H1 (cell line): ENCODE measurements at regions not wholly inside any gene's neighbourhood (a gene's known extent, or its start where the extent isn't known, plus 50 kb on each side); places are given as distances from the start of the nearest gene placed in this dataset.

Experiments used
- CTCF ChIA-PET: fragments of 300-600 bp; sonication (Branson Sonifier 250); formaldehyde crosslinking; loops from one replicate; lab custom pipeline; 2021; ENCODE audit not compliant: partially characterized antibody; lab: Charles Lee
- POLR2A ChIA-PET: fragments of 300-600 bp; sonication (Branson Sonifier 250); formaldehyde crosslinking; loops from one replicate; lab custom pipeline; 2021; ENCODE audit warnings: inconsistent platforms; ENCODE audit not compliant: partially characterized antibody; lab: Charles Lee
- DNase-seq, 2 experiments: peaks; one replicate each; pipeline versions ENCODE4 v3.0.0 to v3.0.0-alpha.2; 2010 to 2022; ENCODE audit warnings: low spot score in 2 of 2, low read depth in 1 of 2, mixed read lengths in 1 of 2
- FAIRE-seq: peaks from 2 replicates; lab custom pipeline; 2011; peaks lifted over from hg19 to GRCh38; lab: Jason Lieb, UNC
- H2AFZ ChIP-seq: 2 replicates; pipeline ENCODE4 v1.8.1; 2012; ENCODE audit warnings: low read length, inconsistent platforms
- H2AK5ac ChIP-seq: 2 replicates; pipeline ENCODE4 v1.6.1; 2013; ENCODE audit warnings: low read depth, low read length
- H2BK120ac ChIP-seq: replicated peaks from 2 replicates; pipeline ENCODE3; 2013; ENCODE audit warnings: low read depth, low read length, inconsistent platforms
- H2BK12ac ChIP-seq: 2 replicates; pipeline ENCODE4 v1.6.1; 2013; ENCODE audit warnings: low read depth, low read length
- H2BK15ac ChIP-seq: 2 replicates; pipeline ENCODE4 v1.6.1; 2013; ENCODE audit warnings: low read length
- H2BK20ac ChIP-seq: 2 replicates; pipeline ENCODE4 v1.6.1; 2013; ENCODE audit warnings: low read length
- H2BK5ac ChIP-seq: 2 replicates; pipeline ENCODE4 v1.6.1; 2013; ENCODE audit warnings: low read depth, low read length
- H3K14ac ChIP-seq: 2 replicates; pipeline ENCODE4 v1.6.1; 2013; ENCODE audit warnings: inconsistent platforms; ENCODE audit not compliant: insufficient read length
- H3K18ac ChIP-seq: 2 replicates; pipeline ENCODE4 v1.6.1; 2013; ENCODE audit warnings: low read length; ENCODE audit errors: extremely low read depth
- H3K23ac ChIP-seq: 2 replicates; pipeline ENCODE4 v1.6.1; 2013; ENCODE audit warnings: inconsistent platforms; ENCODE audit not compliant: insufficient read length
- H3K23me2 ChIP-seq: 2 replicates; pipeline ENCODE4 v1.6.1; 2013; ENCODE audit warnings: low read depth, low read length
- H3K27ac ChIP-seq: 2 replicates; pipeline ENCODE4 v1.6.1; 2011; ENCODE audit warnings: low read depth, low read length, inconsistent platforms
- H3K27me3 ChIP-seq, 4 experiments: replicated peaks in 1 of 4; 1 replicate in 1 of 4; 2 replicates in 3 of 4; pipeline versions ENCODE4 v1.6.1 to v1.8.1; 2011 to 2013; ENCODE audit warnings: low read length in 3 of 4, mild to moderate bottlenecking in 3 of 4, inconsistent platforms in 2 of 4, mixed read lengths in 2 of 4, moderate library complexity in 1 of 4; ENCODE audit not compliant: control insufficient read depth in 3 of 4, insufficient read depth in 3 of 4; ENCODE audit errors: extremely low read depth in 1 of 4
- H3K36me3 ChIP-seq, 4 experiments: 2 replicates each; pipeline versions ENCODE4 v1.6.1 to v1.8.1; 2011 to 2013; ENCODE audit warnings: mild to moderate bottlenecking in 4 of 4, low read length in 3 of 4, moderate library complexity in 2 of 4, control low read depth in 1 of 4, inconsistent platforms in 1 of 4; ENCODE audit not compliant: insufficient read depth in 4 of 4, control insufficient read depth in 2 of 4
- H3K4ac ChIP-seq: replicated peaks from 2 replicates; pipeline ENCODE3; 2013; ENCODE audit warnings: low read length, low read depth, mixed read lengths, inconsistent platforms; ENCODE audit not compliant: insufficient read length
- H3K4me1 ChIP-seq, 4 experiments: replicated peaks in 1 of 4; 1 replicate in 1 of 4; 2 replicates in 3 of 4; pipeline versions ENCODE4 v1.6.1 to v1.8.1; 2011 to 2013; ENCODE audit warnings: low read length in 3 of 4, inconsistent platforms in 2 of 4, mixed read lengths in 1 of 4; ENCODE audit not compliant: insufficient read depth in 4 of 4, control insufficient read depth in 3 of 4
- H3K4me2 ChIP-seq, 2 experiments: 2 replicates each; pipeline versions ENCODE4 v1.6.1 to v1.8.1; 2011 to 2013; ENCODE audit warnings: low read depth in 2 of 2, low read length in 2 of 2, control low read depth in 1 of 2, inconsistent platforms in 1 of 2, mild to moderate bottlenecking in 1 of 2; ENCODE audit not compliant: insufficient read depth in 1 of 2
- H3K4me3 ChIP-seq, 4 experiments: fragments of 200-600, 300-600 bp in 1 of 4; sonication (generic), shearing (Covaris generic), sonication (Bioruptor Twin) in 1 of 4; 2 replicates each; pipeline versions ENCODE4 v1.5.1 to v1.8.1; 2011 to 2016; ENCODE audit warnings: low read length in 4 of 4, low read depth in 3 of 4, control low read depth in 2 of 4, inconsistent platforms in 2 of 4, mild to moderate bottlenecking in 2 of 4, mixed read lengths in 1 of 4, moderate library complexity in 1 of 4; ENCODE audit not compliant: insufficient read depth in 2 of 4; ENCODE audit errors: extremely low read depth in 1 of 4
- H3K56ac ChIP-seq: replicated peaks from 2 replicates; pipeline ENCODE3; 2013; ENCODE audit warnings: low read depth, mild to moderate bottlenecking, mixed read lengths, low read length, inconsistent platforms; ENCODE audit not compliant: insufficient read length
- H3K79me1 ChIP-seq: 2 replicates; pipeline ENCODE4 v1.6.1; 2013; ENCODE audit warnings: low read depth, low read length, control low read depth
- H3K79me2 ChIP-seq, 2 experiments: 2 replicates each; pipeline versions ENCODE4 v1.6.1 to v1.8.1; 2012 to 2013; ENCODE audit warnings: low read length in 2 of 2, mild to moderate bottlenecking in 2 of 2, inconsistent platforms in 1 of 2; ENCODE audit not compliant: insufficient read depth in 2 of 2, control insufficient read depth in 1 of 2
- H3K9ac ChIP-seq, 4 experiments: replicated peaks in 1 of 4; 1 replicate in 1 of 4; 2 replicates in 3 of 4; pipeline versions ENCODE4 v1.6.1 to v1.8.1; 2011 to 2013; ENCODE audit warnings: low read depth in 3 of 4, low read length in 3 of 4, control low read depth in 2 of 4, mild to moderate bottlenecking in 2 of 4, moderate library complexity in 2 of 4, inconsistent platforms in 1 of 4; ENCODE audit errors: extremely low read depth in 1 of 4
- H3K9me3 ChIP-seq, 2 experiments: 2 replicates each; pipeline versions ENCODE4 v1.6.1 to v1.8.1; 2012 to 2013; ENCODE audit warnings: mild to moderate bottlenecking in 2 of 2, moderate library complexity in 2 of 2, control low read depth in 1 of 2, inconsistent platforms in 1 of 2, low read depth in 1 of 2, low read length in 1 of 2, mixed read lengths in 1 of 2; ENCODE audit not compliant: insufficient read depth in 2 of 2
- H4K20me1 ChIP-seq, 2 experiments: replicated peaks in 1 of 2; 2 replicates each; pipeline versions ENCODE3 to v1.8.1; 2011 to 2013; ENCODE audit warnings: inconsistent platforms in 2 of 2, low read length in 2 of 2, mild to moderate bottlenecking in 1 of 2; ENCODE audit not compliant: insufficient read depth in 2 of 2, control insufficient read depth in 1 of 2
- H4K5ac ChIP-seq: 2 replicates; pipeline ENCODE4 v1.6.1; 2013; ENCODE audit warnings: low read length, low read depth, mixed read lengths, inconsistent platforms; ENCODE audit not compliant: insufficient read length
- H4K8ac ChIP-seq: 2 replicates; pipeline ENCODE4 v1.8.0; 2013; ENCODE audit warnings: mild to moderate bottlenecking, moderate library complexity, low read length, inconsistent platforms; ENCODE audit not compliant: insufficient read depth; ENCODE audit errors: extremely low read depth
- H4K91ac ChIP-seq: replicated peaks from 2 replicates; pipeline ENCODE3; 2013; ENCODE audit warnings: low read length, mixed read lengths, inconsistent platforms; ENCODE audit not compliant: insufficient read length
- CHD2 ChIP-seq: IDR thresholded peaks from 2 replicates; pipeline ENCODE4 v1.6.1; 2012; ENCODE audit warnings: low read length, improper control_type of control experiment
- E2F6 ChIP-seq: IDR thresholded peaks from 2 replicates; pipeline ENCODE4 v1.6.1; 2012; ENCODE audit warnings: inconsistent platforms
- JUND ChIP-seq: IDR thresholded peaks from 2 replicates; pipeline ENCODE4 v1.6.1; 2011; ENCODE audit warnings: mild to moderate bottlenecking, improper control_type of control experiment, low read length
- PHF8 ChIP-seq: fragments of 200-600 bp; sonication (generic); conservative IDR thresholded peaks from 2 replicates; pipeline ENCODE4 v1.7.1; 2012; ENCODE audit warnings: low read depth, mild to moderate bottlenecking, inconsistent platforms, low read length, moderate library complexity
- POU5F1 ChIP-seq: IDR thresholded peaks from 2 replicates; pipeline ENCODE4 v1.6.1; 2011; ENCODE audit warnings: low read depth, mild to moderate bottlenecking, low read length, moderate library complexity
- RAD21 ChIP-seq, 2 experiments: IDR thresholded peaks in 1 of 2; conservative IDR thresholded peaks in 1 of 2; 2 replicates each; pipeline ENCODE4 v1.6.1; 2011; ENCODE audit warnings: low read depth in 2 of 2, low read length in 2 of 2, improper control_type of control experiment in 1 of 2, inconsistent platforms in 1 of 2, mild to moderate bottlenecking in 1 of 2, moderate library complexity in 1 of 2
- SIX5 ChIP-seq: IDR thresholded peaks from 2 replicates; pipeline ENCODE4 v1.6.1; 2011; ENCODE audit warnings: mild to moderate bottlenecking, low read depth, low read length
- TAF1 ChIP-seq: IDR thresholded peaks from 2 replicates; pipeline ENCODE4 v1.6.1; 2011; ENCODE audit warnings: mild to moderate bottlenecking, low read depth, low read length
- TCF12 ChIP-seq: IDR thresholded peaks from 2 replicates; pipeline ENCODE4 v1.6.1; 2011; ENCODE audit warnings: low read depth, mild to moderate bottlenecking, low read length

- no peaks in the 10 kb centered on the region for H3K36me3 ChIP-seq
- H3K9me3 ChIP-seq, result no peaks in the 10 kb centered on the region
- TF ChIP-seq POU5F1 (no peak), TAF1 (no peak), JUND (no peak), SIX5 (no peak), PHF8 (no peak), TCF12 (no peak), E2F6 (no peak), RAD21 (IDR thresholded peaks at IDR 0.05 in 1 of 2, conservative IDR thresholded peaks at IDR 0.05 in 1 of 2; ENCODE audit: low read depth in 2 of 2, low read length in 2 of 2) (no peak), CHD2 (no peak)
These were observed 357.0 kb upstream of the PRMT6 start for GRCh38 chr1:106699433-106699832.

More at GRCh38 chr1:106699433-106699832, 357.0 kb upstream of the PRMT6 start:
- H2AFZ ChIP-seq, result no peak overlapping the region; the same call in 1 of the 2 replicates
- no peak overlapping the region for H2BK20ac ChIP-seq
- H4K5ac ChIP-seq, result no peak overlapping the region
- H3K4me2 ChIP-seq, result no peak overlapping the region
- H3K23ac ChIP-seq, result no peak overlapping the region
- no peaks in the 10 kb centered on the region for H4K20me1 ChIP-seq
- no peak overlapping the region for H3K9ac ChIP-seq
- H3K79me2 ChIP-seq, result no peaks in the 10 kb centered on the region
- H3K27ac ChIP-seq, result no peak overlapping the region
- no peak overlapping the region for H2BK120ac ChIP-seq
- H3K4me3 ChIP-seq, result no peak overlapping the region
- no peak overlapping the region for H3K56ac ChIP-seq
- H2AK5ac ChIP-seq, result no peak overlapping the region
- no peak overlapping the region for H2BK15ac ChIP-seq
- no peaks in the 10 kb centered on the region for H3K4me1 ChIP-seq
- no peak overlapping the region for H2BK5ac ChIP-seq
- no peak overlapping the region for H3K4ac ChIP-seq
- no peak overlapping the region for H4K91ac ChIP-seq
- no peaks in the 10 kb centered on the region for H3K79me1 ChIP-seq
- no peaks in the 10 kb centered on the region for H3K23me2 ChIP-seq
- ChIA-PET CTCF (interaction anchor here (0.7 kb wide), 1 partner anchor 18 kb away, joined by 3 read pairs; no protein-coding TSS in a partner anchor), POLR2A (no interaction called here)
- H3K27me3 ChIP-seq, result no peaks in the 10 kb centered on the region
- no peak overlapping the region for H3K18ac ChIP-seq
- no peak overlapping the region for H3K14ac ChIP-seq
- H2BK12ac ChIP-seq, result no peak overlapping the region
- FAIRE-seq (no peak), DNase-seq (no peak)
- H4K8ac ChIP-seq, result no peak overlapping the region
